ENCODE measurements at regions not wholly inside any gene's neighbourhood (a gene's known extent, or its start where the extent isn't known, plus 50 kb on each side); places are given as distances from the start of the nearest gene placed in this dataset.

DNA sequence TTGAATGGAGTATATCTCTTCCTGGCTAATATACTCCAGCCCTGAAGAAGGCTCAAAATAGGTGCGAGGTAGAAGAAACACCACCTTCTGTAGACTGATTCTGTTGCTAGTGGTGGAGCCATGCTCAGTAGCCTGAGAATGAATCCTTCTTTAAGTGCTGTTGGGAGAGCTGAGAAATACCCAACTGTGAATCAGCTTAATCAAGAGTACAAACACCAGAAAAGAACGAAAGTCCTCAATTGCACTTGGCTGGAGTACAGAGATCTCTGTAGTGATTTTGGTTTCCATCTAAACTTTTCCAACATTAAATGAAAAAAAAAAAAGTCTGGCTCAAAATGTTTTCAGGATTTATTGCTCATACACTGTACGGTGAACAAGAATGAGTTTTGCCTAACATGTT lies 619.1 kb downstream of the METTL15 start:
- H3K27ac ChIP-seq (ENCODE audit: low read length) = no peak overlapping the region
- H3K27me3 ChIP-seq (ENCODE audit: control insufficient read depth, insufficient read depth, low read length) = no peaks in the 10 kb centered on the region
- H3K9me3 ChIP-seq (ENCODE audit: control insufficient read depth, insufficient read depth, low read length) = no peaks in the 10 kb centered on the region
- no peak overlapping the region for H3K4me3 ChIP-seq (ENCODE audit: low read length)
- H3K4me1 ChIP-seq (ENCODE audit: control insufficient read depth, insufficient read depth, low read length) = no peaks in the 10 kb centered on the region
- WGBS (ENCODE audit: insufficient coverage, insufficient read length) = no CpG with 5 or more reads among the region's 3 CpGs
- no peaks in the 10 kb centered on the region for H3K36me3 ChIP-seq (ENCODE audit: control insufficient read depth, insufficient read depth, low read length)
- no peak for DNase-seq (ENCODE audit: low read depth, low spot score)

DNA sequence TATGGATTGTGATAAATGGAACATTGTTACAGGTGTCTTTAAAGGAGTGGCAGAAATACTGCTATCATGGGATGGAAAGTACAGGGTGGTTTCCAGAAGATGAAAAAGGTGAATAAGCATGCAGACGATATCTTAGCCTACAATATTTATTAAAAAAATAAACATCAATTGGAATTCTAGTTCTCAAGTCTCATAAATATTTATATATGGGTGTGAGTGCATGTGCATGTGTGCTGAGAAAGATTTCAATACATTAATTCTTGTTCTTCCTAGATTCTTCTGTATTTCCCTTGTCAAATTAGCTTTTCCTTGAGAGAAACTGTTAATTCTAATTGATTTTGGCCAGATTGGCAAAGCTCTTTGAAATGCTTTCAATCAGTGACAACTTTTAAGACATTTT lies 618.2 kb downstream of the METTL15 start:
- no peaks in the 10 kb centered on the region for H3K36me3 ChIP-seq (ENCODE audit: control insufficient read depth, insufficient read depth, low read length)
- H3K27me3 ChIP-seq (ENCODE audit: control insufficient read depth, insufficient read depth, low read length) = no peaks in the 10 kb centered on the region
- no peaks in the 10 kb centered on the region for H3K4me1 ChIP-seq (ENCODE audit: control insufficient read depth, insufficient read depth, low read length)
- no CpG with 5 or more reads among the region's 1 CpG for WGBS (ENCODE audit: insufficient coverage, insufficient read length)
- no peak overlapping the region for H3K4me3 ChIP-seq (ENCODE audit: low read length)
- DNase-seq (ENCODE audit: low read depth, low spot score) = no peak
- H3K9me3 ChIP-seq (ENCODE audit: control insufficient read depth, insufficient read depth, low read length) = no peaks in the 10 kb centered on the region
- no peak overlapping the region for H3K27ac ChIP-seq (ENCODE audit: low read length)

DNA sequence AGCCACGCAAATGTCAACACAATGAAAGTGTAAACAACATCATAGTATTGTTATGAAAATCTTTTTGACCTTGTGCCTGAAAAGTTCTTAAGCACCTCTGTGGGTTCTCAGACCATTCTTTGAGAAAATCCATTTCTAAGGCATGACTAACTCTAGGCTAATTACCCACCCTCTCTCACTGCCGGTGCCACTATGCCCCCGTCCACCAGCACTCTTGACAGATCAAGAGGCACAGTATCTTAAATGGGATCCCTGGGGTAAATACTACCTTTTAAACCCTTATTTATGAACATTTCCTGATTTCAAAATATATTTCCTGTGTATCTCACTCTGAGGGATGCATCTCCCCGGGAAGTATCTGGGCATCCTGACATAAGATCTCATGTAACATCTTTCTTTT lies 607.5 kb downstream of the METTL15 start:
- no peaks in the 10 kb centered on the region; the same call in 1 of the 2 replicates for H3K4me1 ChIP-seq (ENCODE audit: control insufficient read depth, insufficient read depth, low read length)
- H3K27me3 ChIP-seq (ENCODE audit: control insufficient read depth, insufficient read depth, low read length) = no peaks in the 10 kb centered on the region
- no peak for DNase-seq (ENCODE audit: low read depth, low spot score)
- no peak overlapping the region for H3K27ac ChIP-seq (ENCODE audit: low read length)
- no peak overlapping the region for H3K4me3 ChIP-seq (ENCODE audit: low read length)
- H3K9me3 ChIP-seq (ENCODE audit: control insufficient read depth, insufficient read depth, low read length) = no peaks in the 10 kb centered on the region
- H3K36me3 ChIP-seq (ENCODE audit: control insufficient read depth, insufficient read depth, low read length) = no peaks in the 10 kb centered on the region
- no CpG with 5 or more reads among the region's 4 CpGs for WGBS (ENCODE audit: insufficient coverage, insufficient read length)

DNA sequence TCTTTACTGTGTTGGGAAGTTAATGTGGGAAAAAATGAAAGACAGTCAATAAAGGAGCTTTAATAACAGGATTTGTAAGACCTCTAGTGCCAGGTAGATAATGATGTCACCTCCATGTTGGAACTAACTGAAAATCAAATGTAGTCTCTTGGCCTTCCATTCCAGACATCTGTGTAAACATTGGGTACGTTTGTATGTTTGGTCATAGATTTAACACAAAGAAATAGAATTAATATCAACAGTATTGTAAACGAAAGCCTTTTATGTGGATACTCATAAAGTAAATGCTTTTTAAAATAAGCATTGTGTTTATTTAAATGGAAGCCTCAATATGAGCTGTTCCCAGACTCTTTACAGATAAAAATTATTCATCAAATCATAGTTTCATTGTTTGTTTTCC lies 605.7 kb downstream of the METTL15 start:
- no CpG with 5 or more reads among the region's 2 CpGs for WGBS (ENCODE audit: insufficient coverage, insufficient read length)
- no peaks in the 10 kb centered on the region for H3K27me3 ChIP-seq (ENCODE audit: control insufficient read depth, insufficient read depth, low read length)
- no peak overlapping the region for H3K27ac ChIP-seq (ENCODE audit: low read length)
- no peaks in the 10 kb centered on the region for H3K9me3 ChIP-seq (ENCODE audit: control insufficient read depth, insufficient read depth, low read length)
- no peaks in the 10 kb centered on the region for H3K36me3 ChIP-seq (ENCODE audit: control insufficient read depth, insufficient read depth, low read length)
- H3K4me1 ChIP-seq (ENCODE audit: control insufficient read depth, insufficient read depth, low read length) = no peaks in the 10 kb centered on the region; the same call in 1 of the 2 replicates
- H3K4me3 ChIP-seq (ENCODE audit: low read length) = no peak overlapping the region
- no peak for DNase-seq (ENCODE audit: low read depth, low spot score)

DNA sequence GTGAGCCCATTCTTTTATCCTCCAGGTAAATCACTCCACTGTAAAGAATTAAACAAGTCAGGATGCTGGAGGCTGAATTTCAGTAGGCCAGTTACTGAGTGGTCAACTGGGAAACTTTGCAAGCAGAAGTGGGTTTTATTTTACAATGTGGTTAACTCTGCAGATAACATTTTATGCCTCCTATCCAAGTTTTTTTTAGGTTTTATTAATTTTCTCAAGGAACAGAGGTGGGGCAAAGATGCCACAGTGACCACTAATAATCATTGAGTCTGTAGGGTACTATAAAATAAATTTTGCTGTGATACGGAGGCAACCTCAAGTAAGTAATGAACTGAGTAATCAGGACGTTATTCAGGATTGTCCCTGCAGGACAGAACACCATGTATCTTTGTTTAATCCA lies 599.9 kb downstream of the METTL15 start:
- Histone ChIP-seq H3K4me3 (ENCODE audit: low read length) (no peak overlapping the region), H3K36me3 (ENCODE audit: control insufficient read depth, insufficient read depth, low read length) (no peaks in the 10 kb centered on the region), H3K27me3 (ENCODE audit: control insufficient read depth, insufficient read depth, low read length) (no peaks in the 10 kb centered on the region), H3K4me1 (ENCODE audit: control insufficient read depth, insufficient read depth, low read length) (no peaks in the 10 kb centered on the region), H3K9me3 (ENCODE audit: control insufficient read depth, insufficient read depth, low read length) (no peaks in the 10 kb centered on the region), H3K27ac (ENCODE audit: low read length) (no peak overlapping the region)
- WGBS (ENCODE audit: insufficient coverage, insufficient read length) = no CpG with 5 or more reads among the region's 2 CpGs
- no peak for DNase-seq (ENCODE audit: low read depth, low spot score)

DNA sequence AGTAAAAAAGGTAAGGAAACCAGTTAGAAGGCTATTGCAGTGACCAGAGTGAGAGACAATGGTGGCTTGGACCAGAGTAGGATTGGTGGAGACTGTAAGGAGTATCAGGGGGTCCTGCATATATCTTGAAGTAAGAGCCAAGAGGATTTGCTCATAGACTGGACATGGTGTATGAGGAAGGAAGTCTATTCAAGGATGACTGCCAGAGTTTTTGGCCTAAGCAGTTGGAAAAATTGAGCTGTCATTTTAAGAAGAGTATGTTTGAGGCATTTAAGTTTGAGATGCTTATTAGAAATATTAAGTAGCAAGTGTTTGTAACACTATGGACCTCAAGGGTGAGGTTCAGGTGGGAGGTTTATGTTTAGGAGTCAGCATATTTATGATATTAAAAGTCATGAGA lies 596.6 kb downstream of the METTL15 start:
- Histone ChIP-seq H3K4me3 (ENCODE audit: low read length) (no peak overlapping the region), H3K27ac (ENCODE audit: low read length) (no peak overlapping the region), H3K27me3 (ENCODE audit: control insufficient read depth, insufficient read depth, low read length) (no peaks in the 10 kb centered on the region), H3K4me1 (ENCODE audit: control insufficient read depth, insufficient read depth, low read length) (no peaks in the 10 kb centered on the region), H3K9me3 (ENCODE audit: control insufficient read depth, insufficient read depth, low read length) (no peaks in the 10 kb centered on the region), H3K36me3 (ENCODE audit: control insufficient read depth, insufficient read depth, low read length) (no peaks in the 10 kb centered on the region)
- no peak for DNase-seq (ENCODE audit: low read depth, low spot score)

DNA sequence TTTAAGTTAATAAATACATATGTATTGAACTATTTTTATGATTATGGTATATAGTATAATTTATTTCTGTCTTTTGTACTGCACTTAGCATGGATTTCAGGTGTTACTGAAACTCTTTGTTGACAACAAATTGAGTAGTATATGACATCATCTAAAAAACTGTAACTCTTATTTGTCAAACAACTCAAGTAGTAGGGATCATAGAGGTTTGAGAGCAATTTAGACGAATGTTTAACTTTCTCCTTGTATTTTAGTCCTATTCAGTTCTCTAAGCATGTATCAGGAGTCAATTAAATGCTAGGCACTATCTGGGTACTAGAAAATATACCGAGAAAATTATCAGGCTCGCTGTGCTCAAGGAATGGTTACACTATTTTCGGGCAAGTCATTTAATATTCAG lies 595.2 kb downstream of the METTL15 start:
- Histone ChIP-seq H3K27me3 (ENCODE audit: control insufficient read depth, insufficient read depth, low read length) (no peaks in the 10 kb centered on the region), H3K36me3 (ENCODE audit: control insufficient read depth, insufficient read depth, low read length) (no peaks in the 10 kb centered on the region), H3K4me1 (ENCODE audit: control insufficient read depth, insufficient read depth, low read length) (no peaks in the 10 kb centered on the region), H3K4me3 (ENCODE audit: low read length) (no peak overlapping the region), H3K9me3 (ENCODE audit: control insufficient read depth, insufficient read depth, low read length) (no peaks in the 10 kb centered on the region), H3K27ac (ENCODE audit: low read length) (no peak overlapping the region)
- no peak for DNase-seq (ENCODE audit: low read depth, low spot score)
- WGBS (ENCODE audit: insufficient coverage, insufficient read length) = no CpG with 5 or more reads among the region's 4 CpGs

DNA sequence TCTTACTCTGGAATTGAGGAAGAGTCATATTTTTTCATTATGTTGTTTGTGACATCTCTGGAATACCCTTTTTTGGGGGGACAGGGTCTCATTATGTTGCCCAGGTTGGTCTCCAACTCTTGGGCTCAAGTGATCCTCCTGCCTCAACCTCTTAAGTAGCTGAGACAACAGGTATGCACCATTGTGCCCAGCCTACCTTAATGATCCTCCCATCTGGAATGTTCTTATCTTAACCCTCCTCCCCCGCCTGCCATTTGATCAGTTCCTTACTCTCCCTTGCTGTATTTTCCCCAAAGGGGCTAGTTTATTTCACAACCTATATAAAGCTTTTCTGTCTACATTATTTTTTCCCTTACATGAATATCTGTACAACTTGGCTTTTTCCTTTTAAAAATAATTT lies 594.7 kb downstream of the METTL15 start:
- H3K36me3 ChIP-seq (ENCODE audit: control insufficient read depth, insufficient read depth, low read length) = no peaks in the 10 kb centered on the region
- H3K4me3 ChIP-seq (ENCODE audit: low read length) = no peak overlapping the region
- H3K4me1 ChIP-seq (ENCODE audit: control insufficient read depth, insufficient read depth, low read length) = no peaks in the 10 kb centered on the region
- H3K27ac ChIP-seq (ENCODE audit: low read length) = no peak overlapping the region
- no peak for DNase-seq (ENCODE audit: low read depth, low spot score)
- H3K9me3 ChIP-seq (ENCODE audit: control insufficient read depth, insufficient read depth, low read length) = no peaks in the 10 kb centered on the region
- no peaks in the 10 kb centered on the region for H3K27me3 ChIP-seq (ENCODE audit: control insufficient read depth, insufficient read depth, low read length)
- no CpG with 5 or more reads among the region's 1 CpG for WGBS (ENCODE audit: insufficient coverage, insufficient read length)

DNA sequence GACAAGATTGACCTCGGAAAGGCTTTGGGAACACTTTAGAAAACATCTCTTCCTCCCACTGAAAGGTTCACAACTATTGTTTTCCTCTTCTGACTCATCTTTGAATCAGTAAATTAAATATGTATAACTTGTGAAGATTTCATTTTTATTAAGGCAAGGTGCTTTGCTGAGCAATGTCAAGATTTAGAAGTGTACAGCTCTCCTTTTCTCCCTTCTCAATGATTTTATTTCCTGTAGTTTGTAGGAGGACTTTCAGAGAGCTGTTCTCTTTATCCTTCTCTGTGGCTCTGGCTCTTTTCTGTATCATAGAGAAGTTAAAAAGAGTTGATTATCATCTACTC lies 594.2 kb downstream of the METTL15 start:
- no CpG with 5 or more reads among the region's 1 CpG for WGBS (ENCODE audit: insufficient coverage, insufficient read length)
- no peaks in the 10 kb centered on the region for H3K9me3 ChIP-seq (ENCODE audit: control insufficient read depth, insufficient read depth, low read length)
- no peak for DNase-seq (ENCODE audit: low read depth, low spot score)
- H3K27ac ChIP-seq (ENCODE audit: low read length) = no peak overlapping the region
- no peaks in the 10 kb centered on the region for H3K36me3 ChIP-seq (ENCODE audit: control insufficient read depth, insufficient read depth, low read length)
- H3K4me1 ChIP-seq (ENCODE audit: control insufficient read depth, insufficient read depth, low read length) = no peaks in the 10 kb centered on the region
- no peaks in the 10 kb centered on the region for H3K27me3 ChIP-seq (ENCODE audit: control insufficient read depth, insufficient read depth, low read length)
- H3K4me3 ChIP-seq (ENCODE audit: low read length) = no peak overlapping the region

DNA sequence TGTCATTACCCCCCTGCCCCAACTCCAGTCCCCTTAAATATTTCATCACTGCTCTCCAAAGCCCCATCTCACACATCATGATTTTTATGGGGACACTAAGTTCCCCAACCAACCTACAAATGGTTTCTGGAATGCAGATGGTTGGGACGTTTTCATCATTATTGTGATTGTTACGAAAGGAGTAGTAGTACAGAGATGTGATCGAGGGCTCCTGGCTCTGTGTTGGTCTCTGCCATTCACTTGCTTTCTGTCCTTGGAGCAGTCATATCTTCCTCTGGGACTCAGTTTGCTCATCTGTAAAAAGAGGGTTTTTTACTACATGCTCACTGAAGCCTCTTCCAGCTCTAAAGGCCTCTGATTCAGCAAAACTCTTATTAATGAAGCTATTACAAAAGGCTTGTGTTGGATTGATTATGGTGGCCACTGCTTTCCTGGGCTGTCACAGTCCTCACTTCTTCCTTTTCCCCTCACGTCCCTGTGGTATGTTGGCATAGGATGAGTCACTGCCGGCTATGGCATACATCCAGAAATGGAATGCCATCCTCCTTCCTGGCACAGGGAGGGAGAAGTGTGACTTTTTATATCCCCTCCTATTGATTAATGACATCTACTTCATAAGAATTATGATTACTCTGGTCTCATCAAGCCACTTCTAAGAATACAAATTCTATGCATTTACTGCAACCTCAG lies 593.7 kb downstream of the METTL15 start:
- H3K36me3 ChIP-seq (ENCODE audit: control insufficient read depth, insufficient read depth, low read length) = no peaks in the 10 kb centered on the region
- no peak for DNase-seq (ENCODE audit: low read depth, low spot score)

DNA sequence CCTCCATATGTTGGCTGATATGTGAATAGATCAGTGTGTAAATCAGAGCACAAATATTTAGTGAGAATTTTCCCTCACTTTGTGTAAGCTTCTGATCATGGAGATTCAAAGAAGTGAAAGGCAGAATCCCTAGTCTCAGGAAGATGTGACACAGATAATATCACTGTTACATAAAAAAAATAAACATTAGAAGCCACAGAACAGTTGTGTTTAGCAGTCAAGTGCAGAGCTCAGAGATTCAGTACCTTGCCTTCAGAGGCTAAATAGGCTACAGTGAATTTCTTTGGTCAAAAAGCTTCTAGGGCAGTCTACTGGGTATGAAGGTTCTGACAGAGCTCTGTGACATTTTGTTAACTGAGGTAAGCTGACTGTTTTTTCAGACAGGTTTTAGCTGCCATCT lies 591.5 kb downstream of the METTL15 start:
- Histone ChIP-seq H3K4me3 (ENCODE audit: low read length) (no peak overlapping the region), H3K36me3 (ENCODE audit: control insufficient read depth, insufficient read depth, low read length) (no peaks in the 10 kb centered on the region), H3K27ac (ENCODE audit: low read length) (no peak overlapping the region), H3K9me3 (ENCODE audit: control insufficient read depth, insufficient read depth, low read length) (no peaks in the 10 kb centered on the region), H3K27me3 (ENCODE audit: control insufficient read depth, insufficient read depth, low read length) (no peaks in the 10 kb centered on the region), H3K4me1 (ENCODE audit: control insufficient read depth, insufficient read depth, low read length) (no peaks in the 10 kb centered on the region)
- no peak for DNase-seq (ENCODE audit: low read depth, low spot score)

More for the DNA sequence above, 593.7 kb downstream of the METTL15 start:
- no peaks in the 10 kb centered on the region for H3K27me3 ChIP-seq (ENCODE audit: control insufficient read depth, insufficient read depth, low read length)
- H3K4me1 ChIP-seq (ENCODE audit: control insufficient read depth, insufficient read depth, low read length) = no peaks in the 10 kb centered on the region
- H3K9me3 ChIP-seq (ENCODE audit: control insufficient read depth, insufficient read depth, low read length) = no peaks in the 10 kb centered on the region
- no peak overlapping the region for H3K4me3 ChIP-seq (ENCODE audit: low read length)
- H3K27ac ChIP-seq (ENCODE audit: low read length) = no peak overlapping the region
- WGBS (ENCODE audit: insufficient coverage, insufficient read length) = no CpG with 5 or more reads among the region's 5 CpGs
